K562 (cell line): ENCODE measurements at regions not wholly inside any gene's neighbourhood (a gene's known extent, or its start where the extent isn't known, plus 50 kb on each side); places are given as distances from the start of the nearest gene placed in this dataset.

Experiments used
- C11orf30 ChIP-seq: fragments of 450-650 bp; IDR thresholded peaks from 2 replicates; pipeline ENCODE4 v1.6.1; 2016; ENCODE audit warnings: low read depth, mild to moderate bottlenecking
- CXXC5 ChIP-seq: fragments of 250-450 bp; sonication (Bioruptor Pico); IDR thresholded peaks from 2 replicates; pipeline ENCODE4 v1.8.0; 2022; ENCODE audit warnings: inconsistent platforms, mild to moderate bottlenecking, moderate library complexity
- KLF1 ChIP-seq: fragments of 450-650 bp; IDR thresholded peaks from 2 replicates; pipeline ENCODE4 v1.6.1; 2016; ENCODE audit warnings: missing genetic modification characterization, missing compliant biosample characterization
- MAFF ChIP-seq: IDR thresholded peaks from 2 replicates; pipeline ENCODE4 v1.6.1; 2012; ENCODE audit warnings: low read length, improper control_type of control experiment
- MAFG ChIP-seq: fragments of 450-650 bp; conservative IDR thresholded peaks from 2 replicates; pipeline ENCODE4 v1.6.1; 2016; ENCODE audit warnings: missing genetic modification characterization, missing compliant biosample characterization
- PHTF2 ChIP-seq: fragments of 250-450 bp; sonication (Bioruptor Pico); IDR thresholded peaks from 2 replicates; pipeline ENCODE4 v1.5.0; 2021; ENCODE audit warnings: mild to moderate bottlenecking
- SAFB ChIP-seq: fragments of 200-400 bp; formaldehyde crosslinking; IDR thresholded peaks from 2 replicates; pipeline ENCODE4 v1.6.1; 2017; ENCODE audit warnings: low read depth, low read length, borderline replicate concordance
- SLC30A9 ChIP-seq: fragments of 250-450 bp; sonication (Bioruptor Pico); IDR thresholded peaks from 2 replicates; pipeline ENCODE4 v1.8.0; 2022; ENCODE audit warnings: mild to moderate bottlenecking, moderate library complexity
- ZNF274 ChIP-seq: IDR thresholded peaks from 2 replicates; pipeline ENCODE4 v1.6.1; 2011; ENCODE audit warnings: low read depth, mild to moderate bottlenecking, low read length, moderate library complexity, borderline replicate concordance
- ZNF316 ChIP-seq: fragments of 450-650 bp; IDR thresholded peaks from 2 replicates; pipeline ENCODE4 v1.6.1; 2016
- ZNF778 ChIP-seq: fragments of 450-650 bp; formaldehyde crosslinking; IDR thresholded peaks from 2 replicates; pipeline ENCODE4 v1.4.0; 2020; ENCODE audit warnings: mild to moderate bottlenecking, moderate library complexity
- TF ChIP-seq, protein P1 (sequence below): fragments of 450-650 bp; IDR thresholded peaks from 2 replicates; pipeline ENCODE4 v1.6.1; 2016; ENCODE audit warnings: mild to moderate bottlenecking, moderate library complexity

DNA sequence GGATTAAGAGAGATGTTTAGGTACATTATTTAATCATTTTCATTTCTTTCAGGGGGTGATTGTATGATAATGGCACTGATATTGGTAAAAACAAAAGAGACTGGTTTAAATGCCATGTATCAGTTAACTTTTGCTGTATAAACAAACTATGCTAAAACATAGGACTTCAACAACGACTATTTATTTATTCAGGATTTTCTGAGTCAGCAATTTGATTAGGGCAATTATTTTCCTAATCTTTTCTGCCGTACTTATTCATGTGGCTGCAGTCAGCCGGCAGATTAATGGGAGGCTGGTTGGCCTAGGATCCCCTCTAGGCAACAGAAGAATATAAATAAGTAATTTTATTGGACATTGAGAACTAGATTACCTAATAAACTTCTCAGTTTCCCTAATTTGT, 661.7 kb upstream of the RAG2 start (continued):
- TF ChIP-seq, protein P1, sequence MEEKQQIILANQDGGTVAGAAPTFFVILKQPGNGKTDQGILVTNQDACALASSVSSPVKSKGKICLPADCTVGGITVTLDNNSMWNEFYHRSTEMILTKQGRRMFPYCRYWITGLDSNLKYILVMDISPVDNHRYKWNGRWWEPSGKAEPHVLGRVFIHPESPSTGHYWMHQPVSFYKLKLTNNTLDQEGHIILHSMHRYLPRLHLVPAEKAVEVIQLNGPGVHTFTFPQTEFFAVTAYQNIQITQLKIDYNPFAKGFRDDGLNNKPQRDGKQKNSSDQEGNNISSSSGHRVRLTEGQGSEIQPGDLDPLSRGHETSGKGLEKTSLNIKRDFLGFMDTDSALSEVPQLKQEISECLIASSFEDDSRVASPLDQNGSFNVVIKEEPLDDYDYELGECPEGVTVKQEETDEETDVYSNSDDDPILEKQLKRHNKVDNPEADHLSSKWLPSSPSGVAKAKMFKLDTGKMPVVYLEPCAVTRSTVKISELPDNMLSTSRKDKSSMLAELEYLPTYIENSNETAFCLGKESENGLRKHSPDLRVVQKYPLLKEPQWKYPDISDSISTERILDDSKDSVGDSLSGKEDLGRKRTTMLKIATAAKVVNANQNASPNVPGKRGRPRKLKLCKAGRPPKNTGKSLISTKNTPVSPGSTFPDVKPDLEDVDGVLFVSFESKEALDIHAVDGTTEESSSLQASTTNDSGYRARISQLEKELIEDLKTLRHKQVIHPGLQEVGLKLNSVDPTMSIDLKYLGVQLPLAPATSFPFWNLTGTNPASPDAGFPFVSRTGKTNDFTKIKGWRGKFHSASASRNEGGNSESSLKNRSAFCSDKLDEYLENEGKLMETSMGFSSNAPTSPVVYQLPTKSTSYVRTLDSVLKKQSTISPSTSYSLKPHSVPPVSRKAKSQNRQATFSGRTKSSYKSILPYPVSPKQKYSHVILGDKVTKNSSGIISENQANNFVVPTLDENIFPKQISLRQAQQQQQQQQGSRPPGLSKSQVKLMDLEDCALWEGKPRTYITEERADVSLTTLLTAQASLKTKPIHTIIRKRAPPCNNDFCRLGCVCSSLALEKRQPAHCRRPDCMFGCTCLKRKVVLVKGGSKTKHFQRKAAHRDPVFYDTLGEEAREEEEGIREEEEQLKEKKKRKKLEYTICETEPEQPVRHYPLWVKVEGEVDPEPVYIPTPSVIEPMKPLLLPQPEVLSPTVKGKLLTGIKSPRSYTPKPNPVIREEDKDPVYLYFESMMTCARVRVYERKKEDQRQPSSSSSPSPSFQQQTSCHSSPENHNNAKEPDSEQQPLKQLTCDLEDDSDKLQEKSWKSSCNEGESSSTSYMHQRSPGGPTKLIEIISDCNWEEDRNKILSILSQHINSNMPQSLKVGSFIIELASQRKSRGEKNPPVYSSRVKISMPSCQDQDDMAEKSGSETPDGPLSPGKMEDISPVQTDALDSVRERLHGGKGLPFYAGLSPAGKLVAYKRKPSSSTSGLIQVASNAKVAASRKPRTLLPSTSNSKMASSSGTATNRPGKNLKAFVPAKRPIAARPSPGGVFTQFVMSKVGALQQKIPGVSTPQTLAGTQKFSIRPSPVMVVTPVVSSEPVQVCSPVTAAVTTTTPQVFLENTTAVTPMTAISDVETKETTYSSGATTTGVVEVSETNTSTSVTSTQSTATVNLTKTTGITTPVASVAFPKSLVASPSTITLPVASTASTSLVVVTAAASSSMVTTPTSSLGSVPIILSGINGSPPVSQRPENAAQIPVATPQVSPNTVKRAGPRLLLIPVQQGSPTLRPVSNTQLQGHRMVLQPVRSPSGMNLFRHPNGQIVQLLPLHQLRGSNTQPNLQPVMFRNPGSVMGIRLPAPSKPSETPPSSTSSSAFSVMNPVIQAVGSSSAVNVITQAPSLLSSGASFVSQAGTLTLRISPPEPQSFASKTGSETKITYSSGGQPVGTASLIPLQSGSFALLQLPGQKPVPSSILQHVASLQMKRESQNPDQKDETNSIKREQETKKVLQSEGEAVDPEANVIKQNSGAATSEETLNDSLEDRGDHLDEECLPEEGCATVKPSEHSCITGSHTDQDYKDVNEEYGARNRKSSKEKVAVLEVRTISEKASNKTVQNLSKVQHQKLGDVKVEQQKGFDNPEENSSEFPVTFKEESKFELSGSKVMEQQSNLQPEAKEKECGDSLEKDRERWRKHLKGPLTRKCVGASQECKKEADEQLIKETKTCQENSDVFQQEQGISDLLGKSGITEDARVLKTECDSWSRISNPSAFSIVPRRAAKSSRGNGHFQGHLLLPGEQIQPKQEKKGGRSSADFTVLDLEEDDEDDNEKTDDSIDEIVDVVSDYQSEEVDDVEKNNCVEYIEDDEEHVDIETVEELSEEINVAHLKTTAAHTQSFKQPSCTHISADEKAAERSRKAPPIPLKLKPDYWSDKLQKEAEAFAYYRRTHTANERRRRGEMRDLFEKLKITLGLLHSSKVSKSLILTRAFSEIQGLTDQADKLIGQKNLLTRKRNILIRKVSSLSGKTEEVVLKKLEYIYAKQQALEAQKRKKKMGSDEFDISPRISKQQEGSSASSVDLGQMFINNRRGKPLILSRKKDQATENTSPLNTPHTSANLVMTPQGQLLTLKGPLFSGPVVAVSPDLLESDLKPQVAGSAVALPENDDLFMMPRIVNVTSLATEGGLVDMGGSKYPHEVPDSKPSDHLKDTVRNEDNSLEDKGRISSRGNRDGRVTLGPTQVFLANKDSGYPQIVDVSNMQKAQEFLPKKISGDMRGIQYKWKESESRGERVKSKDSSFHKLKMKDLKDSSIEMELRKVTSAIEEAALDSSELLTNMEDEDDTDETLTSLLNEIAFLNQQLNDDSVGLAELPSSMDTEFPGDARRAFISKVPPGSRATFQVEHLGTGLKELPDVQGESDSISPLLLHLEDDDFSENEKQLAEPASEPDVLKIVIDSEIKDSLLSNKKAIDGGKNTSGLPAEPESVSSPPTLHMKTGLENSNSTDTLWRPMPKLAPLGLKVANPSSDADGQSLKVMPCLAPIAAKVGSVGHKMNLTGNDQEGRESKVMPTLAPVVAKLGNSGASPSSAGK = no peak
- TF ChIP-seq MAFF (peak; percentile 38), ZNF778 (no peak), C11orf30 (0 out of 2 replicates have a peak, but pooled peaks have one; percentile 10), ZNF274 (no peak), CXXC5 (CRISPR knock-in tag) (no peak), KLF1 (tag) (no peak), SLC30A9 (CRISPR knock-in tag) (no peak), SAFB (no peak), MAFG (0 out of 2 replicates have a peak, but pooled peaks have one; percentile 49), ZNF316 (peak; percentile 42; the same call in 1 of the 2 replicates), PHTF2 (CRISPR knock-in tag) (no peak)
